H1 (cell line): ENCODE measurements at regions not wholly inside any gene's neighbourhood (a gene's known extent, or its start where the extent isn't known, plus 50 kb on each side); places are given as distances from the start of the nearest gene placed in this dataset.

Experiments used
- CTCF ChIA-PET: fragments of 300-600 bp; sonication (Branson Sonifier 250); formaldehyde crosslinking; loops from one replicate; lab custom pipeline; 2021; ENCODE audit not compliant: partially characterized antibody; lab: Charles Lee
- POLR2A ChIA-PET: fragments of 300-600 bp; sonication (Branson Sonifier 250); formaldehyde crosslinking; loops from one replicate; lab custom pipeline; 2021; ENCODE audit warnings: inconsistent platforms; ENCODE audit not compliant: partially characterized antibody; lab: Charles Lee
- DNase-seq, 2 experiments: peaks; one replicate each; pipeline versions ENCODE4 v3.0.0 to v3.0.0-alpha.2; 2010 to 2022; ENCODE audit warnings: low spot score in 2 of 2, low read depth in 1 of 2, mixed read lengths in 1 of 2
- FAIRE-seq: peaks from 2 replicates; lab custom pipeline; 2011; peaks lifted over from hg19 to GRCh38; lab: Jason Lieb, UNC
- H2AFZ ChIP-seq: 2 replicates; pipeline ENCODE4 v1.8.1; 2012; ENCODE audit warnings: low read length, inconsistent platforms
- H2AK5ac ChIP-seq: 2 replicates; pipeline ENCODE4 v1.6.1; 2013; ENCODE audit warnings: low read depth, low read length
- H2BK120ac ChIP-seq: replicated peaks from 2 replicates; pipeline ENCODE3; 2013; ENCODE audit warnings: low read depth, low read length, inconsistent platforms
- H2BK12ac ChIP-seq: 2 replicates; pipeline ENCODE4 v1.6.1; 2013; ENCODE audit warnings: low read depth, low read length
- H2BK15ac ChIP-seq: 2 replicates; pipeline ENCODE4 v1.6.1; 2013; ENCODE audit warnings: low read length
- H2BK20ac ChIP-seq: 2 replicates; pipeline ENCODE4 v1.6.1; 2013; ENCODE audit warnings: low read length
- H2BK5ac ChIP-seq: 2 replicates; pipeline ENCODE4 v1.6.1; 2013; ENCODE audit warnings: low read depth, low read length
- H3K14ac ChIP-seq: 2 replicates; pipeline ENCODE4 v1.6.1; 2013; ENCODE audit warnings: inconsistent platforms; ENCODE audit not compliant: insufficient read length
- H3K18ac ChIP-seq: 2 replicates; pipeline ENCODE4 v1.6.1; 2013; ENCODE audit warnings: low read length; ENCODE audit errors: extremely low read depth
- H3K23ac ChIP-seq: 2 replicates; pipeline ENCODE4 v1.6.1; 2013; ENCODE audit warnings: inconsistent platforms; ENCODE audit not compliant: insufficient read length
- H3K23me2 ChIP-seq: 2 replicates; pipeline ENCODE4 v1.6.1; 2013; ENCODE audit warnings: low read depth, low read length
- H3K27ac ChIP-seq: 2 replicates; pipeline ENCODE4 v1.6.1; 2011; ENCODE audit warnings: low read depth, low read length, inconsistent platforms
- H3K27me3 ChIP-seq, 4 experiments: replicated peaks in 1 of 4; 1 replicate in 1 of 4; 2 replicates in 3 of 4; pipeline versions ENCODE4 v1.6.1 to v1.8.1; 2011 to 2013; ENCODE audit warnings: low read length in 3 of 4, mild to moderate bottlenecking in 3 of 4, inconsistent platforms in 2 of 4, mixed read lengths in 2 of 4, moderate library complexity in 1 of 4; ENCODE audit not compliant: control insufficient read depth in 3 of 4, insufficient read depth in 3 of 4; ENCODE audit errors: extremely low read depth in 1 of 4
- H3K36me3 ChIP-seq, 4 experiments: 2 replicates each; pipeline versions ENCODE4 v1.6.1 to v1.8.1; 2011 to 2013; ENCODE audit warnings: mild to moderate bottlenecking in 4 of 4, low read length in 3 of 4, moderate library complexity in 2 of 4, control low read depth in 1 of 4, inconsistent platforms in 1 of 4; ENCODE audit not compliant: insufficient read depth in 4 of 4, control insufficient read depth in 2 of 4
- H3K4ac ChIP-seq: replicated peaks from 2 replicates; pipeline ENCODE3; 2013; ENCODE audit warnings: low read length, low read depth, mixed read lengths, inconsistent platforms; ENCODE audit not compliant: insufficient read length
- H3K4me1 ChIP-seq, 4 experiments: replicated peaks in 1 of 4; 1 replicate in 1 of 4; 2 replicates in 3 of 4; pipeline versions ENCODE4 v1.6.1 to v1.8.1; 2011 to 2013; ENCODE audit warnings: low read length in 3 of 4, inconsistent platforms in 2 of 4, mixed read lengths in 1 of 4; ENCODE audit not compliant: insufficient read depth in 4 of 4, control insufficient read depth in 3 of 4
- H3K4me2 ChIP-seq, 2 experiments: 2 replicates each; pipeline versions ENCODE4 v1.6.1 to v1.8.1; 2011 to 2013; ENCODE audit warnings: low read depth in 2 of 2, low read length in 2 of 2, control low read depth in 1 of 2, inconsistent platforms in 1 of 2, mild to moderate bottlenecking in 1 of 2; ENCODE audit not compliant: insufficient read depth in 1 of 2
- H3K4me3 ChIP-seq, 4 experiments: fragments of 200-600, 300-600 bp in 1 of 4; sonication (generic), shearing (Covaris generic), sonication (Bioruptor Twin) in 1 of 4; 2 replicates each; pipeline versions ENCODE4 v1.5.1 to v1.8.1; 2011 to 2016; ENCODE audit warnings: low read length in 4 of 4, low read depth in 3 of 4, control low read depth in 2 of 4, inconsistent platforms in 2 of 4, mild to moderate bottlenecking in 2 of 4, mixed read lengths in 1 of 4, moderate library complexity in 1 of 4; ENCODE audit not compliant: insufficient read depth in 2 of 4; ENCODE audit errors: extremely low read depth in 1 of 4
- H3K56ac ChIP-seq: replicated peaks from 2 replicates; pipeline ENCODE3; 2013; ENCODE audit warnings: low read depth, mild to moderate bottlenecking, mixed read lengths, low read length, inconsistent platforms; ENCODE audit not compliant: insufficient read length
- H3K79me1 ChIP-seq: 2 replicates; pipeline ENCODE4 v1.6.1; 2013; ENCODE audit warnings: low read depth, low read length, control low read depth
- H3K79me2 ChIP-seq, 2 experiments: 2 replicates each; pipeline versions ENCODE4 v1.6.1 to v1.8.1; 2012 to 2013; ENCODE audit warnings: low read length in 2 of 2, mild to moderate bottlenecking in 2 of 2, inconsistent platforms in 1 of 2; ENCODE audit not compliant: insufficient read depth in 2 of 2, control insufficient read depth in 1 of 2
- H3K9ac ChIP-seq, 4 experiments: replicated peaks in 1 of 4; 1 replicate in 1 of 4; 2 replicates in 3 of 4; pipeline versions ENCODE4 v1.6.1 to v1.8.1; 2011 to 2013; ENCODE audit warnings: low read depth in 3 of 4, low read length in 3 of 4, control low read depth in 2 of 4, mild to moderate bottlenecking in 2 of 4, moderate library complexity in 2 of 4, inconsistent platforms in 1 of 4; ENCODE audit errors: extremely low read depth in 1 of 4
- H3K9me3 ChIP-seq, 2 experiments: 2 replicates each; pipeline versions ENCODE4 v1.6.1 to v1.8.1; 2012 to 2013; ENCODE audit warnings: mild to moderate bottlenecking in 2 of 2, moderate library complexity in 2 of 2, control low read depth in 1 of 2, inconsistent platforms in 1 of 2, low read depth in 1 of 2, low read length in 1 of 2, mixed read lengths in 1 of 2; ENCODE audit not compliant: insufficient read depth in 2 of 2
- H4K20me1 ChIP-seq, 2 experiments: replicated peaks in 1 of 2; 2 replicates each; pipeline versions ENCODE3 to v1.8.1; 2011 to 2013; ENCODE audit warnings: inconsistent platforms in 2 of 2, low read length in 2 of 2, mild to moderate bottlenecking in 1 of 2; ENCODE audit not compliant: insufficient read depth in 2 of 2, control insufficient read depth in 1 of 2
- H4K5ac ChIP-seq: 2 replicates; pipeline ENCODE4 v1.6.1; 2013; ENCODE audit warnings: low read length, low read depth, mixed read lengths, inconsistent platforms; ENCODE audit not compliant: insufficient read length
- H4K8ac ChIP-seq: 2 replicates; pipeline ENCODE4 v1.8.0; 2013; ENCODE audit warnings: mild to moderate bottlenecking, moderate library complexity, low read length, inconsistent platforms; ENCODE audit not compliant: insufficient read depth; ENCODE audit errors: extremely low read depth
- H4K91ac ChIP-seq: replicated peaks from 2 replicates; pipeline ENCODE3; 2013; ENCODE audit warnings: low read length, mixed read lengths, inconsistent platforms; ENCODE audit not compliant: insufficient read length
- CTCF ChIP-seq, 3 experiments: IDR thresholded peaks; 1 replicate in 2 of 3; 2 replicates in 1 of 3; pipeline versions ENCODE4 v1.5.1 to v1.6.1; 2011; ENCODE audit warnings: low read length in 3 of 3, mild to moderate bottlenecking in 3 of 3, inconsistent platforms in 2 of 3, low read depth in 1 of 3, moderate library complexity in 1 of 3; ENCODE audit not compliant: insufficient read depth in 1 of 3; ENCODE audit errors: control extremely low read depth in 1 of 3
- FOSL1 ChIP-seq: IDR thresholded peaks from 2 replicates; pipeline ENCODE4 v1.6.1; 2011; ENCODE audit warnings: mild to moderate bottlenecking, low read depth, low read length, moderate library complexity; ENCODE audit not compliant: insufficient read depth
- RAD21 ChIP-seq, 2 experiments: IDR thresholded peaks in 1 of 2; conservative IDR thresholded peaks in 1 of 2; 2 replicates each; pipeline ENCODE4 v1.6.1; 2011; ENCODE audit warnings: low read depth in 2 of 2, low read length in 2 of 2, improper control_type of control experiment in 1 of 2, inconsistent platforms in 1 of 2, mild to moderate bottlenecking in 1 of 2, moderate library complexity in 1 of 2
- WGBS, 2 experiments: shearing (Covaris generic) in 1 of 2; methylation state at CpG; one replicate each; pipeline versions ENCODE4 v1.1.6 to v1.1.7; 2013 to 2015; ENCODE audit warnings: low lambda C conversion rate in 2 of 2, mixed read lengths in 2 of 2, inconsistent platforms in 1 of 2, low coverage in 1 of 2, missing lambda C conversion rate in 1 of 2; ENCODE audit not compliant: insufficient replicate concordance in 2 of 2, insufficient coverage in 1 of 2, insufficient read length in 1 of 2; ENCODE audit errors: extremely low coverage in 1 of 2, missing lambda C conversion rate in 1 of 2; 5-methylcytosine and 5-hydroxymethylcytosine counted together

- no peak overlapping the region for H2BK5ac ChIP-seq
- ChIA-PET CTCF (interaction anchor here (0.6 to 3.2 kb wide), 31 partner anchors 10 to 1463 kb away, joined by 3 to 14 read pairs (median 3); no protein-coding TSS in a partner anchor), POLR2A (no interaction called here)
- 50% methylated on average over 4 of the region's 4 CpGs; no CpG with 5 or more reads in 1 of the 2 experiments for WGBS, 2 experiments
- H3K4me3 ChIP-seq = no peak overlapping the region
- H3K23ac ChIP-seq = no peak overlapping the region
- H3K56ac ChIP-seq = no peak overlapping the region
- no peaks in the 10 kb centered on the region for H3K79me1 ChIP-seq
- H3K14ac ChIP-seq = no peak overlapping the region
- H4K8ac ChIP-seq = no peak overlapping the region
- no peak overlapping the region for H2BK120ac ChIP-seq
- no peak overlapping the region for H2BK15ac ChIP-seq
- H3K27ac ChIP-seq = no peak overlapping the region
- no peak overlapping the region for H3K4ac ChIP-seq
- H3K4me2 ChIP-seq = no peak overlapping the region
- no peak overlapping the region for H3K18ac ChIP-seq
- no peak overlapping the region for H4K5ac ChIP-seq
- H3K36me3 ChIP-seq = no peaks in the 10 kb centered on the region
- no peak overlapping the region for H2BK20ac ChIP-seq
- H4K20me1 ChIP-seq = no peaks in the 10 kb centered on the region
- H4K91ac ChIP-seq = no peak overlapping the region
- H2BK12ac ChIP-seq = no peak overlapping the region
- no peak overlapping the region for H2AK5ac ChIP-seq
- no peaks in the 10 kb centered on the region for H3K79me2 ChIP-seq
- FAIRE-seq = no peak
- peaks cover 0 to 3% (median 3%) of the 10 kb centered on the region in 4 experiments; a peak in 3 of 7 replicates for H3K4me1 ChIP-seq
- no peaks in the 10 kb centered on the region for H3K27me3 ChIP-seq
- H3K9ac ChIP-seq = no peak overlapping the region
- H2AFZ ChIP-seq = no peak overlapping the region
- no peaks in the 10 kb centered on the region for H3K23me2 ChIP-seq
- TF ChIP-seq CTCF (IDR thresholded peaks at IDR 0.05; ENCODE audit: control extremely low read depth in 1 of 3, insufficient read depth in 1 of 3, low read depth in 1 of 3, low read length in 3 of 3) (peak in 2 of 3 experiments; percentile 32 to 36; a peak in 2 of 4 replicates), RAD21 (IDR thresholded peaks at IDR 0.05 in 1 of 2, conservative IDR thresholded peaks at IDR 0.05 in 1 of 2; ENCODE audit: low read depth in 2 of 2, low read length in 2 of 2) (peak; percentile 37 to 38; a peak in 3 of 4 replicates), FOSL1 (no peak)
- TF ChIP-seq, all 59 proteins: peak for 2
- DNase-seq = no peak
- H3K9me3 ChIP-seq = peaks cover 0 to 5% of the 10 kb centered on the region in 2 experiments; a peak in 2 of 4 replicates
Measured at GRCh38 chr3:182621435-182622240, 171.7 kb upstream of the ATP11B start.
